Neural cell (in vitro differentiated cells): ENCODE measurements at regions not wholly inside any gene's neighbourhood (a gene's known extent, or its start where the extent isn't known, plus 50 kb on each side); places are given as distances from the start of the nearest gene placed in this dataset.
"Not testable (repeated sequence)": the region's sequence is repeated elsewhere in the genome, so short reads cannot be mapped to it uniquely, and the experiment has no call there.

Experiments used
- H2AFZ ChIP-seq: fragments of 200-600, 300-800 bp; sonication (generic), shearing (Covaris generic); 2 replicates; pipeline ENCODE4 v1.6.0; 2014; ENCODE audit warnings: low read depth, mild to moderate bottlenecking, antibody characterized with exemption, low read length, moderate library complexity
- H3F3A ChIP-seq: fragments of 200-600 bp; shearing (Covaris generic); 2 replicates; pipeline ENCODE4 v1.6.1; 2016; ENCODE audit warnings: mild to moderate bottlenecking, moderate library complexity, mixed read lengths, antibody characterized with exemption, low read length; ENCODE audit not compliant: insufficient read depth, poor library complexity, severe bottlenecking
- H3K27ac ChIP-seq: fragments of 200-600, 300-800 bp; sonication (generic), shearing (Covaris generic); 2 replicates; pipeline ENCODE4 v1.5.1; 2014; ENCODE audit warnings: mild to moderate bottlenecking, low read length, moderate library complexity
- H3K27me3 ChIP-seq: fragments of 300-800, 200-600 bp; sonication (generic), shearing (Covaris generic); 2 replicates; pipeline ENCODE4 v1.6.0; 2014; ENCODE audit warnings: mild to moderate bottlenecking, low read depth, low read length, moderate library complexity; ENCODE audit not compliant: insufficient read depth
- H3K36me3 ChIP-seq: fragments of 300-800, 200-600 bp; sonication (generic), shearing (Covaris generic); 2 replicates; pipeline ENCODE4 v1.5.1; 2014; ENCODE audit warnings: mild to moderate bottlenecking, antibody characterized with exemption, low read length, moderate library complexity; ENCODE audit not compliant: insufficient read depth
- H3K4me2 ChIP-seq: fragments of 300-800, 200-600 bp; sonication (generic), shearing (Covaris generic); 2 replicates; pipeline ENCODE4 v1.6.0; 2014; ENCODE audit warnings: mild to moderate bottlenecking, low read length
- H3K4me3 ChIP-seq: fragments of 300-800, 200-600 bp; sonication (generic), shearing (Covaris generic); 2 replicates; pipeline ENCODE4 v1.5.1; 2014; ENCODE audit warnings: mild to moderate bottlenecking, low read length, moderate library complexity
- H3K79me2 ChIP-seq: fragments of 200-600 bp; shearing (Covaris generic); replicated peaks from 2 replicates; pipeline ENCODE4 v1.6.0; 2014; ENCODE audit warnings: mild to moderate bottlenecking, low read length, moderate library complexity; ENCODE audit not compliant: insufficient read depth
- H3K9ac ChIP-seq: fragments of 300-800, 200-600 bp; sonication (generic), shearing (Covaris generic); 2 replicates; pipeline ENCODE4 v1.6.1; 2016; ENCODE audit warnings: mild to moderate bottlenecking, low read length, mixed read lengths
- H3K9me2 ChIP-seq: fragments of 200-600 bp; shearing (Covaris generic); 2 replicates; pipeline ENCODE4 v1.6.1; 2016; ENCODE audit warnings: mild to moderate bottlenecking, low read length, mixed read lengths; ENCODE audit not compliant: insufficient read depth
- H3K9me3 ChIP-seq: fragments of 200-600, 300-800 bp; sonication (generic), shearing (Covaris generic); 2 replicates; pipeline ENCODE4 v1.6.1; 2016; ENCODE audit warnings: mild to moderate bottlenecking, mixed run types, low read length, moderate library complexity, mixed read lengths
- H4K20me1 ChIP-seq: fragments of 200-600 bp; shearing (Covaris generic); 2 replicates; pipeline ENCODE4 v1.6.1; 2016; ENCODE audit warnings: mild to moderate bottlenecking, mixed run types; ENCODE audit not compliant: insufficient read depth
- EP300 ChIP-seq: fragments of 450-650 bp; conservative IDR thresholded peaks from 2 replicates; pipeline ENCODE4 v1.6.1; 2014; ENCODE audit warnings: antibody characterized with exemption, mild to moderate bottlenecking, moderate library complexity; ENCODE audit not compliant: poor library complexity, severe bottlenecking
- EZH2 ChIP-seq: fragments of 200-600, 300-800 bp; shearing (Covaris generic), sonication (generic); IDR thresholded peaks from 2 replicates; pipeline ENCODE4 v1.6.1; 2014; ENCODE audit warnings: antibody characterized with exemption, low read length, borderline replicate concordance, mild to moderate bottlenecking; ENCODE audit not compliant: insufficient read depth, poor library complexity, severe bottlenecking
- MXI1 ChIP-seq: fragments of 450-650 bp; conservative IDR thresholded peaks from 2 replicates; pipeline ENCODE4 v1.6.1; 2014; ENCODE audit warnings: antibody characterized with exemption, mild to moderate bottlenecking; ENCODE audit not compliant: poor library complexity, severe bottlenecking
- POLR2AphosphoS5 ChIP-seq: IDR thresholded peaks from 2 replicates; pipeline ENCODE4 v1.6.1; 2012
- RAD21 ChIP-seq: fragments of 450-650 bp; conservative IDR thresholded peaks from 2 replicates; pipeline ENCODE4 v1.6.1; 2014; ENCODE audit warnings: antibody characterized with exemption, mild to moderate bottlenecking, moderate library complexity
- SMC3 ChIP-seq: fragments of 450-650 bp; conservative IDR thresholded peaks from 2 replicates; pipeline ENCODE4 v1.6.1; 2014; ENCODE audit warnings: antibody characterized with exemption, mild to moderate bottlenecking, moderate library complexity; ENCODE audit not compliant: poor library complexity
- TF ChIP-seq, protein P1 (sequence below): fragments of 450-650 bp; IDR thresholded peaks from 2 replicates; pipeline ENCODE4 v1.5.1; 2014; ENCODE audit warnings: antibody characterized with exemption, mild to moderate bottlenecking, moderate library complexity; ENCODE audit not compliant: poor library complexity, severe bottlenecking
- TF ChIP-seq, protein P2 (sequence below): IDR thresholded peaks from 2 replicates; pipeline ENCODE4 v1.6.1; 2012; ENCODE audit warnings: borderline replicate concordance

DNA sequence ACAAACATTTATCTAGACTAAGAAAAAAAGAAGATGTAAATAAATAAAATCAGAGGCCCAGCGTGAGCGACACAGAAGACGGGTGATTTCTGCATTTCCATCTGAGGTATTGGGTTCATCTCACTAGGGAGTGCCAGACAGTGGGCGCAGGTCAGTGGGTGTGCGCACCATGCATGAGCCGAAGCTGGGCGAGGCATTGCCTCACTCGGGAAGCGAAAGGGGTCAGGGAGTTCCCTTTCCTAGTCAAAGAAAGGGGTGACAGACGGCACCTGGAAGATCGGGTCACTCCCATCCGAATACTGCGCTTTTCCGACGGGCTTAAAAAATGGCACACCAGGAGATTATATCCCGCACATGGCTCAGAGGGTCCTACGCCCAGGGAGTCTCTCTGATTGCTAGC, 79.5 kb upstream of the ABCD2 start:
- not testable (repeated sequence) for H3K9ac ChIP-seq, H3K4me3 ChIP-seq

GRCh38 chr12:39697108-39697507, 77.5 kb upstream of the ABCD2 start:
- Histone ChIP-seq H3K27me3 (no peaks in the 10 kb centered on the region), H3K36me3 (no peaks in the 10 kb centered on the region), H3K9ac (no peak overlapping the region), H2AFZ (no peak overlapping the region), H3K9me2 (no peaks in the 10 kb centered on the region), H3K9me3 (no peaks in the 10 kb centered on the region), H3K4me3 (no peak overlapping the region), H3F3A (no peaks in the 10 kb centered on the region), H3K4me2 (no peak overlapping the region), H4K20me1 (no peaks in the 10 kb centered on the region), H3K27ac (no peak overlapping the region), H3K79me2 (no peaks in the 10 kb centered on the region)
- TF ChIP-seq, protein P1, sequence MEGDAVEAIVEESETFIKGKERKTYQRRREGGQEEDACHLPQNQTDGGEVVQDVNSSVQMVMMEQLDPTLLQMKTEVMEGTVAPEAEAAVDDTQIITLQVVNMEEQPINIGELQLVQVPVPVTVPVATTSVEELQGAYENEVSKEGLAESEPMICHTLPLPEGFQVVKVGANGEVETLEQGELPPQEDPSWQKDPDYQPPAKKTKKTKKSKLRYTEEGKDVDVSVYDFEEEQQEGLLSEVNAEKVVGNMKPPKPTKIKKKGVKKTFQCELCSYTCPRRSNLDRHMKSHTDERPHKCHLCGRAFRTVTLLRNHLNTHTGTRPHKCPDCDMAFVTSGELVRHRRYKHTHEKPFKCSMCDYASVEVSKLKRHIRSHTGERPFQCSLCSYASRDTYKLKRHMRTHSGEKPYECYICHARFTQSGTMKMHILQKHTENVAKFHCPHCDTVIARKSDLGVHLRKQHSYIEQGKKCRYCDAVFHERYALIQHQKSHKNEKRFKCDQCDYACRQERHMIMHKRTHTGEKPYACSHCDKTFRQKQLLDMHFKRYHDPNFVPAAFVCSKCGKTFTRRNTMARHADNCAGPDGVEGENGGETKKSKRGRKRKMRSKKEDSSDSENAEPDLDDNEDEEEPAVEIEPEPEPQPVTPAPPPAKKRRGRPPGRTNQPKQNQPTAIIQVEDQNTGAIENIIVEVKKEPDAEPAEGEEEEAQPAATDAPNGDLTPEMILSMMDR: no peak
- TF ChIP-seq EZH2: no peak
- TF ChIP-seq, protein P2, sequence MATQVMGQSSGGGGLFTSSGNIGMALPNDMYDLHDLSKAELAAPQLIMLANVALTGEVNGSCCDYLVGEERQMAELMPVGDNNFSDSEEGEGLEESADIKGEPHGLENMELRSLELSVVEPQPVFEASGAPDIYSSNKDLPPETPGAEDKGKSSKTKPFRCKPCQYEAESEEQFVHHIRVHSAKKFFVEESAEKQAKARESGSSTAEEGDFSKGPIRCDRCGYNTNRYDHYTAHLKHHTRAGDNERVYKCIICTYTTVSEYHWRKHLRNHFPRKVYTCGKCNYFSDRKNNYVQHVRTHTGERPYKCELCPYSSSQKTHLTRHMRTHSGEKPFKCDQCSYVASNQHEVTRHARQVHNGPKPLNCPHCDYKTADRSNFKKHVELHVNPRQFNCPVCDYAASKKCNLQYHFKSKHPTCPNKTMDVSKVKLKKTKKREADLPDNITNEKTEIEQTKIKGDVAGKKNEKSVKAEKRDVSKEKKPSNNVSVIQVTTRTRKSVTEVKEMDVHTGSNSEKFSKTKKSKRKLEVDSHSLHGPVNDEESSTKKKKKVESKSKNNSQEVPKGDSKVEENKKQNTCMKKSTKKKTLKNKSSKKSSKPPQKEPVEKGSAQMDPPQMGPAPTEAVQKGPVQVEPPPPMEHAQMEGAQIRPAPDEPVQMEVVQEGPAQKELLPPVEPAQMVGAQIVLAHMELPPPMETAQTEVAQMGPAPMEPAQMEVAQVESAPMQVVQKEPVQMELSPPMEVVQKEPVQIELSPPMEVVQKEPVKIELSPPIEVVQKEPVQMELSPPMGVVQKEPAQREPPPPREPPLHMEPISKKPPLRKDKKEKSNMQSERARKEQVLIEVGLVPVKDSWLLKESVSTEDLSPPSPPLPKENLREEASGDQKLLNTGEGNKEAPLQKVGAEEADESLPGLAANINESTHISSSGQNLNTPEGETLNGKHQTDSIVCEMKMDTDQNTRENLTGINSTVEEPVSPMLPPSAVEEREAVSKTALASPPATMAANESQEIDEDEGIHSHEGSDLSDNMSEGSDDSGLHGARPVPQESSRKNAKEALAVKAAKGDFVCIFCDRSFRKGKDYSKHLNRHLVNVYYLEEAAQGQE: no peak
- TF ChIP-seq SMC3: no peak
- TF ChIP-seq POLR2AphosphoS5: no peak
- no peak for TF ChIP-seq MXI1
- TF ChIP-seq EP300: no peak
- TF ChIP-seq RAD21: no peak

More for the DNA sequence above, 79.5 kb upstream of the ABCD2 start:
- H3K27me3 ChIP-seq, H4K20me1 ChIP-seq, H3K27ac ChIP-seq, H3K79me2 ChIP-seq, H2AFZ ChIP-seq, H3K4me2 ChIP-seq, H3K9me2 ChIP-seq, H3F3A ChIP-seq, H3K9me3 ChIP-seq, H3K36me3 ChIP-seq: not testable (repeated sequence)

DNA sequence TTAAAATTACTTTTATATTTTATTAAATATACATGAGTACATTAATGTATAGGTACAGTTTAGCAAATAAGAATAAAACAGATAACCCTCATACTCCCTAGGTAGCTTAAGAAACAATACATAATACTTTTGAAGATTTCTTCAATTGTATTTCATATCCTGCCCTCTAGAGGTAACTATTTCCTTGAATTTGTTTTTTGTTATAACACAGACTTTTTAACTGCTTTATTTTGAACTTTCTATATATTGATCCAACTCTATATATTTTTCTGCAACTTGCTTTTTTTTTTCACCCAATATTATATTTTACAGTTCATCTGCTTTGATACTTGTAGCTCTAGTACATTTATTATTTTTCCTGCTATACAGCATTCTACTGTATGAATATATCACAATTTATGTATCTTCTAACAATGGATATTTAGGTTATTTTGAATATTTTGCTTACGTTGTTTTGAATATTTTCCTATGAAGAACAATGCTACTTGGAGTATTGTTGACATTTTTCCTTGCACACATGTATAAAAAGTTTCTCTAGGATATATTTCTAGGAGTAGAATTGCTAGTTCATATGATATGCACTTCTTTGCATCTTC, 72.8 kb upstream of the ABCD2 start:
- Histone ChIP-seq H2AFZ (no peak overlapping the region), H3K9ac (no peak overlapping the region), H3F3A (no peaks in the 10 kb centered on the region), H3K27ac (no peak overlapping the region), H3K9me3 (no peaks in the 10 kb centered on the region), H3K27me3 (no peaks in the 10 kb centered on the region), H3K9me2 (no peaks in the 10 kb centered on the region), H3K4me2 (no peak overlapping the region), H4K20me1 (no peaks in the 10 kb centered on the region), H3K79me2 (no peaks in the 10 kb centered on the region), H3K36me3 (no peaks in the 10 kb centered on the region), H3K4me3 (no peak overlapping the region)
- TF ChIP-seq MXI1: no peak
- peak; percentile 63 for TF ChIP-seq RAD21
- TF ChIP-seq POLR2AphosphoS5: no peak
- no peak for TF ChIP-seq SMC3
- TF ChIP-seq EZH2: no peak
- TF ChIP-seq, protein P1: peak; percentile 56
